GM12874 (cell line): ENCODE measurements at regions not wholly inside any gene's neighbourhood (a gene's known extent, or its start where the extent isn't known, plus 50 kb on each side); places are given as distances from the start of the nearest gene placed in this dataset.
A peak's percentile ranks its signal among the peaks of the same experiment; 100 is the strongest.

ENCODE experiments used
- CTCF ChIP-seq: IDR thresholded peaks from 2 replicates; pipeline ENCODE4 v1.5.1; 2011; ENCODE audit warnings: low read depth, mild to moderate bottlenecking, control low read depth, low read length, moderate library complexity; ENCODE audit not compliant: insufficient read depth

GRCh38 chr3:88209356-88209755 is 59.6 kb downstream of the C3orf38 start:
- no peak for TF ChIP-seq CTCF

- no peak for TF ChIP-seq CTCF
These were observed 61.5 kb downstream of the C3orf38 start for GRCh38 chr3:88211096-88211890.

GRCh38 chr3:88219138-88219792 is 69.5 kb downstream of the C3orf38 start:
- peak; percentile 57 for TF ChIP-seq CTCF

- TF ChIP-seq CTCF, result no peak
These were observed 70.4 kb downstream of the C3orf38 start for GRCh38 chr3:88220126-88220525.

- no peak for TF ChIP-seq CTCF
These were observed 72.0 kb downstream of the C3orf38 start for GRCh38 chr3:88221726-88222125.

- no peak for TF ChIP-seq CTCF
These were observed 72.6 kb downstream of the C3orf38 start for GRCh38 chr3:88222343-88222742.

GRCh38 chr3:88225326-88226008 is 75.7 kb downstream of the C3orf38 start:
- no peak for TF ChIP-seq CTCF
